ENCODE measurements at regions not wholly inside any gene's neighbourhood (a gene's known extent, or its start where the extent isn't known, plus 50 kb on each side); places are given as distances from the start of the nearest gene placed in this dataset.
"Not testable (repeated sequence)": the region's sequence is repeated elsewhere in the genome, so short reads cannot be mapped to it uniquely, and the experiment has no call there.

GRCh38 chr6:135605278-135605790 lies 107.8 kb upstream of the AHI1 start:
- DNase-seq: no peak

GRCh38 chr6:135606392-135606791 lies 108.9 kb upstream of the AHI1 start:
- DNase-seq: no peak

GRCh38 chr6:135608031-135608430 lies 110.5 kb upstream of the AHI1 start:
- no peak for DNase-seq

GRCh38 chr6:135610192-135610591 lies 112.7 kb upstream of the AHI1 start:
- not testable (repeated sequence) for DNase-seq

- no peak for DNase-seq
Observed at GRCh38 chr6:135616655-135617054, 119.1 kb upstream of the AHI1 start.

GRCh38 chr6:135617222-135617621 lies 119.7 kb upstream of the AHI1 start:
- DNase-seq: no peak

- no peak for DNase-seq
Observed at GRCh38 chr6:135622081-135622480, 124.5 kb upstream of the AHI1 start.

GRCh38 chr6:135623979-135624378 lies 126.4 kb upstream of the AHI1 start:
- no peak for DNase-seq

GRCh38 chr6:135624402-135625295 lies 127.1 kb upstream of the AHI1 start:
- peak; percentile 82 for DNase-seq

GRCh38 chr6:135626001-135626400 lies 128.5 kb upstream of the AHI1 start:
- not testable (repeated sequence) for DNase-seq

GRCh38 chr6:135627092-135627715 lies 129.7 kb upstream of the AHI1 start:
- DNase-seq: no peak

GRCh38 chr6:135630789-135631376 lies 133.3 kb upstream of the AHI1 start:
- peak; percentile 30 for DNase-seq

GRCh38 chr6:135631821-135632220 lies 134.3 kb upstream of the AHI1 start:
- no peak for DNase-seq

GRCh38 chr6:135633573-135633972 lies 136.0 kb upstream of the AHI1 start:
- no peak for DNase-seq

GRCh38 chr6:135637701-135638100 lies 140.2 kb upstream of the AHI1 start:
- DNase-seq: no peak

- peak; percentile 12 for DNase-seq
Observed at GRCh38 chr6:135638108-135638507, 140.6 kb upstream of the AHI1 start.

GRCh38 chr6:135640048-135640447 lies 142.5 kb upstream of the AHI1 start:
- no peak for DNase-seq

GRCh38 chr6:135640449-135641111 lies 143.0 kb upstream of the AHI1 start:
- DNase-seq: peak; percentile 67

GRCh38 chr6:135642912-135643311 lies 145.4 kb upstream of the AHI1 start:
- no peak for DNase-seq

- peak; percentile 31 for DNase-seq
Observed at GRCh38 chr6:135644394-135644793, 146.9 kb upstream of the AHI1 start.

GRCh38 chr6:135647521-135647920 lies 150.0 kb upstream of the AHI1 start:
- no peak for DNase-seq

GRCh38 chr6:135651964-135652755 lies 154.6 kb upstream of the AHI1 start:
- DNase-seq: no peak

Measured in activated CD4-positive, alpha-beta T cell treated with anti-CD3 and anti-CD28 coated beads, Interleukin-2, amount 50 U/mL, for 16 hours (primary cell).